Thymus (tissue), 11 donors: ENCODE measurements at regions not wholly inside any gene's neighbourhood (a gene's known extent, or its start where the extent isn't known, plus 50 kb on each side); places are given as distances from the start of the nearest gene placed in this dataset.
"Not testable (repeated sequence)": the region's sequence is repeated elsewhere in the genome, so short reads cannot be mapped to it uniquely, and the experiment has no call there.

Experiments used
- DNase-seq, 9 donors: peaks; one replicate each; pipeline ENCODE4 v3.0.0-alpha.2; 2013; ENCODE audit warnings: low spot score in 9 of 9, low read depth in 6 of 9, missing footprints in 1 of 9
- H3K27ac ChIP-seq, 2 donors: one replicate each; pipeline ENCODE4 v1.5.1; 2013; ENCODE audit warnings: control low read depth in 1 of 2, low read depth in 1 of 2, low read length in 1 of 2, mild to moderate bottlenecking in 1 of 2, moderate library complexity in 1 of 2
- H3K27me3 ChIP-seq, 2 donors: one replicate each; pipeline ENCODE4 v1.5.1; 2013; ENCODE audit warnings: low read length in 1 of 2; ENCODE audit not compliant: control insufficient read depth in 2 of 2, insufficient read depth in 1 of 2
- H3K36me3 ChIP-seq, 2 donors: one replicate each; pipeline ENCODE4 v1.5.1; 2013; ENCODE audit warnings: low read length in 1 of 2, mild to moderate bottlenecking in 1 of 2, moderate library complexity in 1 of 2; ENCODE audit not compliant: control insufficient read depth in 2 of 2, insufficient read depth in 2 of 2
- H3K4me1 ChIP-seq, 2 donors: one replicate each; pipeline ENCODE4 v1.5.1; 2013; ENCODE audit warnings: low read length in 2 of 2; ENCODE audit not compliant: control insufficient read depth in 2 of 2, insufficient read depth in 2 of 2
- H3K4me3 ChIP-seq, 2 donors: one replicate each; pipeline ENCODE4 v1.5.1; 2013; ENCODE audit warnings: low read length in 2 of 2, control low read depth in 1 of 2, mild to moderate bottlenecking in 1 of 2
- H3K9me3 ChIP-seq, 2 donors: one replicate each; pipeline ENCODE4 v1.5.1; 2013; ENCODE audit warnings: low read length in 1 of 2, mild to moderate bottlenecking in 1 of 2; ENCODE audit not compliant: control insufficient read depth in 2 of 2, insufficient read depth in 1 of 2
- WGBS: extraction: QIAGEN DNeasy Blood & Tissue Kit; methylation state at CpG from one replicate; pipeline ENCODE4 v1.1.7; 2013; 5-methylcytosine and 5-hydroxymethylcytosine counted together
- donor health status: healthy.

DNA sequence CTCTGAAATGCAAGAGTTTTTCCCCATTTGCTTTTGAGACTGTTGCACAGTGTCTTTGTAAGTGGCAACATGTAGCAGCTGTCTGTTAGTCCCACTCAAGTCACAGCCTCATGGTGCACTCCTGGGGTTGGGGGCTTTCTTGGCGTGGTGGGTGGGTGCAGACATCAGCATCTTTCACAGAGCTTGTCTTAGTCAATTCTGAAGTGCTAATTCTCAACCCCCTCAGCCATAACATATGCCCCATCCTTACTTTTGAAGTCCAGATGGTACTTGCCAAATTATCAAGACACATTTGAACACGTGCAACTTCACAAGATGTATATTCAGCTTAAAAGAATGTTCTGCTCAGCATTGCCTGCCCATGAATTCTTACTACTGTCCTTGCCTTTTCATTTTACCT is 87.1 kb downstream of the VCAM1 start:
- Histone ChIP-seq H3K27ac (no peak overlapping the region), H3K9me3 (no peaks in the 10 kb centered on the region), H3K36me3 (no peaks in the 10 kb centered on the region), H3K27me3 (no peaks in the 10 kb centered on the region), H3K4me3 (no peak overlapping the region), H3K4me1 (no peaks in the 10 kb centered on the region)
- no peak for DNase-seq
- WGBS, result 90% methylated on average over 2 of the region's 2 CpGs

DNA sequence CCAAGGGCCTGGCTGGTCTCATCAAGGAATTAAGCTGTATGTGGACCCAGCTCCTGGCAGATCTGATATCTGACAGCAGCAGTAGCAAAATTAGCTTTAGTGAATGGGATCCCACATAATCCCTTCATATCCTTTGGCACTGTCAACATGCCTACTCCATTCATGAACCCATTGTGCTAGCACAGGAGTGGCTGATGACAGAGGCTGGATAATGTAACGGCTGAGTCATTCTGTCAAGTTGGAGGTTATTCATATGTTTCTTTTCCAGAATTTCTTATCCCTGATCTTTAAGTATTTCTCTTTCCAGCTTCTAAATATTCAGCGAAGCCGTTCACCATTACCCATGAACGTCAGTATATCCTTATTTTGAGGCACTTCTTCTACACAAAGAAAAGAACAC is 84.3 kb downstream of the EXTL2 start:
- Histone ChIP-seq H3K36me3 (no peaks in the 10 kb centered on the region), H3K4me1 (no peaks in the 10 kb centered on the region), H3K27ac (no peak overlapping the region), H3K4me3 (no peak overlapping the region), H3K27me3 (no peaks in the 10 kb centered on the region), H3K9me3 (no peaks in the 10 kb centered on the region)
- no peak for DNase-seq
- 98% methylated on average over 4 of the region's 4 CpGs for WGBS

DNA sequence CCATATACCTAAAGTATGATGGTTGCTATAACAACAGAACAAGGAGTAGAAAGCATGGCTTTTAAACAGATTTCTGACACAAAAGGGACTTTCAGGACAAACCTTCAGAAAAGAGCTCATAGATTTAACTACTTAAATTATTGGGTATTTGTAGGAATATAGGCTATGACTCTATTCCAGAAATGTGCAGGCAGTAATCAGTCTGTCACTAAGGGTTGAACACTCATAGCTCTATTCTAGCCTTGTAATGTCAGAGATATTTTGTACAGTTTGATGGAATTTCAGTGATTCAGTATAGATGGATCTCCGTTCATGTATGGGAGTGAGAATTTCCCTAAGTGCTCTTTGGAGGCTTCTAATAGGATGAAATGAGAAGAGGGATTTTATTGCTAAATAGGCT is 82.8 kb downstream of the EXTL2 start:
- H3K27me3 ChIP-seq, result no peaks in the 10 kb centered on the region
- WGBS, result 97% methylated on average over 1 of the region's 1 CpG
- no peaks in the 10 kb centered on the region for H3K36me3 ChIP-seq

DNA sequence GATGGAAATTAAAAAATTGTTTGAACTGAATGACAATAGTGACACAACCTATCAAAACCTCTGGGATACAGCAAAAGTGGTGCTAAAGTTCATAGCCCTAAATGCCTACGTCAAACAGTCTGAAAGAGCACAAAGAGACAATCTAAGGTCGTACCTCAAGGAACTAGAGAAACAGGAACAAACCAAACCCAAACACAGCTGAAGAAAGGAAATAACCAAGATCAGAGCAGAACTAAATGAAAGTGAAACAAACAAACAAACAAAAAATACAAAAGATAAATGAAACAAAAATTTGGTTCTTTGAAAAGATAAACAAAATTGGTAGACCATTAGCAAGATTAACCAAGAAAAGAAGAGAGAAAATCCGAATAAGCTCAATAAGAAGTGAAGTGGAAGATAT is 79.7 kb downstream of the EXTL2 start:
- H3K4me3 ChIP-seq, H3K27ac ChIP-seq, H3K9me3 ChIP-seq, H3K4me1 ChIP-seq, H3K36me3 ChIP-seq, H3K27me3 ChIP-seq: not testable (repeated sequence)
- peak in 1 of 9 donors; percentile 25 for DNase-seq
- 64% methylated on average over 3 of the region's 3 CpGs for WGBS

More for the DNA sequence above, 82.8 kb downstream of the EXTL2 start:
- Histone ChIP-seq H3K9me3 (no peaks in the 10 kb centered on the region), H3K4me3 (no peak overlapping the region), H3K27ac (no peak overlapping the region), H3K4me1 (no peaks in the 10 kb centered on the region)
- DNase-seq, result no peak

DNA sequence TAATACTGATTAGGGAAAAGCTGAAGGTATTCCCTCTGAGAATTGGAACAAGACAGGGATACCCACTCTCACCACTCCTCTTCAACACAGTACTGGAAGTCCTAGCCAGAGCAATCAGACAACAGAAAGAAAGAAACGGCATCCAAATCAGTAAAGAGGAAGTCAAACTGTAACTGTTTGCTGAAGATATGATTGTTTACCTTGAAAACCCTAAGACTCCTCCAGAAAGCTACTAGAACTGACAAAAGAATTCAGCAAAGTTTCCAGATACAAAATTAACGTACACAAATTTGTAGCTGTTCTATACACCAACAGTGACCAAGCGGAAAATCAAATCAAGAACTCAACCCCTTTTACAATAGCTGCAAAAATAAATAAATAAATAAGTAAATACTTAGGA is 78.6 kb downstream of the EXTL2 start:
- DNase-seq, result no peak
- no peaks in the 10 kb centered on the region for H3K4me1 ChIP-seq
- H3K27me3 ChIP-seq, result no peaks in the 10 kb centered on the region
- no peak overlapping the region for H3K4me3 ChIP-seq
- H3K36me3 ChIP-seq, result no peaks in the 10 kb centered on the region
- 59% methylated on average over 3 of the region's 3 CpGs for WGBS
- no peak overlapping the region for H3K27ac ChIP-seq
- H3K9me3 ChIP-seq, result no peaks in the 10 kb centered on the region

DNA sequence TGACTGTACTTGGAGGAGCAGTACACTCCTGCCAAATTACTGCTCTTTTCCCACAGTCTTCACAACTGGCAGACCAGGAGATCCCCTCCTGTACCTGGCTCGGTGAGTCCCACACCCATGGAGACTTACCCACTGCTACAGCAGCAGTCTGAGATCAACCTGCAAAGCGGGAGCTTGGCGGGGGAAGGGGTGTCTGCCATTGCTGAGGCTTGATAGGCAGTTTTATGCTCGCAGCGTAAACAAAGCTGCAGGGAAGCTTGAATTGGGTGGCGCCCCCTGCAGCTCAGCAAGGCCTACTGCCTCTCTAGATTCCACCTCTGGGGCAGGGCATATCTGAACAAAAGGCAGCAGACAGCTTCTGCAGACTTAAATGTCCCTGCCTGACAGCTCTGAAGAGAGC is 74.4 kb downstream of the EXTL2 start:
- not testable (repeated sequence) for DNase-seq, H3K4me1 ChIP-seq, H3K27me3 ChIP-seq, H3K9me3 ChIP-seq, H3K27ac ChIP-seq, H3K4me3 ChIP-seq, H3K36me3 ChIP-seq
- 76% methylated on average over 6 of the region's 6 CpGs for WGBS

DNA sequence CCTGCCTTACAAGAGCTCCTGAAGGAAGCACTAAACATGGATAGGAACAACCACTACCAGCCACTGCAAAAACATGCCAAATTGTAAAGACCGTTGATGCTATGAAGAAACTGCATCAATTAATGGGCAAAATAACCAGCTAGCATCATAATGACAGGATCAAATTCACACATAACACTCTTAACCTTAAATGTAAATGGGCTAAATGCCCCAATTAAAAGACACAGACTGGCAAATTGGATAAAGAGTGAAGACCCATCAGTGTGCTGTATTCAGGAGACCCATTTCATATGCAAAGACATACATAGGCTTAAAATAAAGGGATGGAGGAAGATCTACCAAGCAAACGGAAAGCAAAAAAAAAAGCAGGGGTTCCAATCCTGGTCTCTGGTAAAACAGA is 72.7 kb downstream of the EXTL2 start:
- H3K27ac ChIP-seq, H3K4me1 ChIP-seq: not testable (repeated sequence)
- WGBS, result 95% methylated on average over 2 of the region's 2 CpGs

More for the DNA sequence above, 72.7 kb downstream of the EXTL2 start:
- H3K36me3 ChIP-seq, DNase-seq, H3K9me3 ChIP-seq, H3K27me3 ChIP-seq, H3K4me3 ChIP-seq: not testable (repeated sequence)
